ENCODE measurements at regions not wholly inside any gene's neighbourhood (a gene's known extent, or its start where the extent isn't known, plus 50 kb on each side); places are given as distances from the start of the nearest gene placed in this dataset.
"Not testable (repeated sequence)": the region's sequence is repeated elsewhere in the genome, so short reads cannot be mapped to it uniquely, and the experiment has no call there.

DNA sequence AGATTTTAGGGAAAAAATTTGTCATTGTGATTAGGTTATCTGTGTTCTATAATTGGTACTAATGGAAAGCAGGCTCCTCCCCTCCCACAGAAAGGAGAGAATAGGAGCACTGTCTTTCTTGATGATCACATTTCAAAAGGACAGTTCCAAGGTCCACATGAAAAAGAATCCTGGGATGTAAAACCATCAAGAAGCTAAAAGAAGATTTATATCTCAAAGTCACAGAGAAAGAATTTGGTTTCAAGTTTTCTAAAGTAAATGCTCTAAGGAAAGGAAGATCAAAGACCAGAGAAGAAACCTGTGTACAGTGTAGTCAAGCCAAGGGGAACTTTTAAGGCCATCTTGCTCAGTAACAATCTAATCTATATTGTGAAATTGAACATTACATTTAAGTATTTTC, 652.7 kb upstream of the HS3ST5 start:
- Mint-ChIP-seq H3K36me3 (no peaks in the 10 kb centered on the region), H3K4me1 (no peaks in the 10 kb centered on the region), H3K4me3 (no peak overlapping the region), H3K27ac (no peak overlapping the region), H3K9me3 (peaks cover 0 to 13% (median 2%) of the 10 kb centered on the region in 9 donors), H3K27me3 (no peaks in the 10 kb centered on the region)
- no peak for ATAC-seq
- no peak for DNase-seq
- POLR2A ChIA-PET: no interaction called here

DNA sequence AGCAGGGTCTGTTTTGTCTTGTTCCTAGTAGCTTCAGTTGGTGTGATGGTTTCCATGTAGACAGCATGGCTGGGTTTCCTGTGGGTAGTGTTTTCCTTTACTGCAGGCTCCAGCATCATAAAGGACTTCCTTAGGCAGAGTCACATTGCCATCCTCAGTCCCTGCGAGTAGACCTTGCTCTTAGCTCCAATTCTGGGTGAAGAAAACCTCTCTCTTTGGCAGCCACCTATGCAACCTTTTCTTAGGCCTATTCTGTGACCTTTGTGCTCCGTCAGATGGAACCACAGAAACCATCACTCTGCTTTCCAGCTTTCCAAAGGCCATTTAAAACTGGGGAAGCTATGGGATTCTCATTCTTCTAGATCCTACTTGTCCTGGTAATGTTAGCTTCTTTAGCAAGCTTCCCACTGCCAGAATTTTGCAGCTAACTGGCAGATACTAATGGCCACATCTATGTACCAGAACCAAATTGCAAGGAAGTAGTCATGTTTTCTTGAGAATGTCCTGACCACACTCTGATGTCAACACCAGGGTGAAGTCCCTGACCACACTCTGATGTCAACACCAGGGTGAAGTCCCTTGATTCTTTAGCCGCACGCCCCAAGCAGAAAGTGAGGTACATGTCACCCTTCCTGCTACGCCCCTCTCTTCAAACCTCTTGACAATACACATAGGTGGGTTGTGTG, 646.6 kb upstream of the HS3ST5 start:
- POLR2A ChIA-PET: no interaction called here
- no peak for ATAC-seq
- H3K27me3 Mint-ChIP-seq: no peaks in the 10 kb centered on the region
- no peak overlapping the region for H3K4me3 Mint-ChIP-seq
- H3K9me3 Mint-ChIP-seq: peaks cover 0 to 13% (median 4%) of the 10 kb centered on the region in 9 donors
- no peak overlapping the region for H3K27ac Mint-ChIP-seq
- H3K36me3 Mint-ChIP-seq: no peaks in the 10 kb centered on the region
- no peaks in the 10 kb centered on the region for H3K4me1 Mint-ChIP-seq
- no peak for DNase-seq

DNA sequence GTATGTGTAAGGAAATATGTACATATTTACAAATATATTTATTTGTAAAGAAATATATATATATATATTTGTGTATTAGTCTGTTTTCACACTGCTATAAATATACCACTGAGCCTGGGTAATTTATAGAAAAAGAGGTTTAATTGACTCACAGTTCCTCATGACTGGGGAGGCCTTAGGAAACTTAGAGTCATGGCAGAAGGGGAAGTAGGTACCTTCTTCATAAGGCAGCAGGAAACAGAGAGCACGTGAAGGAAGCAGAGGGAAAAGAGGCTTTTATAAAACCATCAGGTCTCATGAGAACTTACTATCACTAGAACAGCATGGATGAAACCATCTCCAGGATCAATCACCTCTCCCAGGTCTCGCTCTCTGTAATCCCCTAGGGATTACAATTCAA, 644.5 kb upstream of the HS3ST5 start:
- H3K9me3 Mint-ChIP-seq: peaks cover 0 to 21% (median 4%) of the 10 kb centered on the region in 9 donors
- no peak overlapping the region for H3K27ac Mint-ChIP-seq
- POLR2A ChIA-PET: no interaction called here
- H3K36me3 Mint-ChIP-seq: no peaks in the 10 kb centered on the region
- H3K4me3 Mint-ChIP-seq: no peak overlapping the region
- ATAC-seq (no peak), DNase-seq (no peak)
- no peaks in the 10 kb centered on the region for H3K27me3 Mint-ChIP-seq
- H3K4me1 Mint-ChIP-seq: no peaks in the 10 kb centered on the region

DNA sequence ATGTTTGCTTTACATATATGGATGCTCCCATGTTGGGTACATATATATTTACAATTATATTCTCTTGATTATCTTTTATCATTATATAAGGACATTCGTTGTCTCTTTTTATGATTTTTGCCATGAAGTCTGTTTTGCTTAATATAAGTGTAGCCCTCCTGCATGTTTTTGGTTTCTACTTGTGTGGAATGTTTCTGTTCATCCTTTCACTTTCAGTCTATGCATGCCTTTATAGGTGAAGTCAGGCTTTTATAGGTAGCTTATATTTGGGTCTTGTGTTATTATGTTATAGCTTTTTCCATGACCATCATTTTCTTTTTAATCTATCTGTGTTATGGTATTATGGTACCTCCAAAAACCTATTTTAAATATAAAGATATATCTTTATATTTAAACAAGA, 612.5 kb upstream of the HS3ST5 start:
- Mint-ChIP-seq H3K27me3 (no peaks in the 10 kb centered on the region), H3K9me3 (peaks cover 0 to 35% (median 7%) of the 10 kb centered on the region in 9 donors), H3K4me1 (no peaks in the 10 kb centered on the region), H3K27ac (no peak overlapping the region), H3K4me3 (no peak overlapping the region), H3K36me3 (no peaks in the 10 kb centered on the region)
- POLR2A ChIA-PET: no interaction called here
- no peak for ATAC-seq
- no peak for DNase-seq

DNA sequence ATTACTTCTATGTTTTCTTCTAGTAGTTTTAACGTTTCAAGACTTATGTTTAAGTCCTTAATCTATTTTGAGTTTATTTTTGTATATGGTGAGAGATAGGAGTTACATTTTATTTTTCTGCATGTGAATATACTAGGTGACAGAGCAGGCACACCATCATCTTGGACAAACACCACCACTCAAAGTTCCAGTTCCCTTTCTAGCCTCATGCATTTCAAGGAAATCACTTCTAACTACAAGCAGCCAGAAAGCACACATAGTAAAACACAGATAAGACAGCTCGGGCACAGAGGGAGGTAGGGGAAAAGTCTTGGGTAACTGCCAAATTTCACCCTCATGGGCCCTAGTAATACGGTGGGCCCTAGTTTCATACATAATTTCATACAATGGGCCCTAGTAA, 609.4 kb upstream of the HS3ST5 start:
- ATAC-seq: no peak

DNA sequence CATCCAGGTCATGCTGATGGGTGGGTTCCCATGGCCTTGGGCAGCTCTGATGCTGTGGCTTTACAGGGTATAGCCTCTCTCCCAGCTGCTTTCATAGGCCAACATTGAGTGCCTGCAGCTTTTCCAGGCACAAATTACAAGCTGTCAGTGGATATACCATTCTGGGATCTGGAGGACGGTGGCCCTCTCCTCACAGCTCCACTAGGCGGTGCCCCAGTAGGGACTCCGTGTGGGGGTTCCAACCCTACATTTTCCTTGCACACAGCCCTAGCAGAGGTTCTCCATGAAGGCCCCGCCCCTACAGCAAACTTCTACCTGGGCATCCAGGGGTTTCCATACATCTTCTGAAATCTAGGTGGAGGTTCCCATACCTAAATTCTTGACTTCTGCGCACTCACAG, 602.6 kb upstream of the HS3ST5 start:
- H3K4me1 Mint-ChIP-seq: no peaks in the 10 kb centered on the region
- no peaks in the 10 kb centered on the region for H3K27me3 Mint-ChIP-seq
- ATAC-seq: no peak
- no peaks in the 10 kb centered on the region for H3K36me3 Mint-ChIP-seq
- H3K27ac Mint-ChIP-seq: no peak overlapping the region
- H3K9me3 Mint-ChIP-seq: peaks cover 0 to 23% (median 9%) of the 10 kb centered on the region in 9 donors
- H3K4me3 Mint-ChIP-seq: no peak overlapping the region
- DNase-seq: no peak
- POLR2A ChIA-PET: no interaction called here

More for the DNA sequence above, 609.4 kb upstream of the HS3ST5 start:
- peaks cover 0 to 35% (median 3%) of the 10 kb centered on the region in 9 donors for H3K9me3 Mint-ChIP-seq
- H3K27me3 Mint-ChIP-seq: no peaks in the 10 kb centered on the region
- no peak overlapping the region for H3K27ac Mint-ChIP-seq
- POLR2A ChIA-PET: no interaction called here
- no peak for DNase-seq
- no peaks in the 10 kb centered on the region for H3K4me1 Mint-ChIP-seq
- H3K4me3 Mint-ChIP-seq: no peak overlapping the region
- no peaks in the 10 kb centered on the region for H3K36me3 Mint-ChIP-seq

DNA sequence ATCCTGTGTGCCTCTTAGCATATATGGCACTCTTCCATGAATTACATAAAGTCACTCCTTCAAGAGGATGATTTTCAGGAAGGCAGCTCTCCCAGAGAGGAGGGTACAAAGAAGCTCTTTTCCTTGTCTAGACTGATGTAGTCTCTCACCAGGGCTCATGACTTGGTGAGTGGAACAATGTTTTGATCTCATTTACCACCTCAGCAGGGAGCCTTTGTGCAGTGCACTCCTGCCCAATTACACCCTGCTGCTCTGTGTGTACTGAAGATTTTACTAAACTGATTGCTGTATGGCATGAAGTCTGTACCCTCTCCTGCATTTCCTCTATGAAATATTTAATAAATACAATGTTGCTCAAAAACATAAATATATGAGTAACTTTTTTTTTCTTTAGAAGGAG, 598.3 kb upstream of the HS3ST5 start:
- DNase-seq (no peak), ATAC-seq (no peak)
- POLR2A ChIA-PET: no interaction called here
- peaks cover 0 to 14% (median 7%) of the 10 kb centered on the region in 9 donors for H3K9me3 Mint-ChIP-seq
- H3K36me3 Mint-ChIP-seq: no peaks in the 10 kb centered on the region
- H3K4me1 Mint-ChIP-seq: no peaks in the 10 kb centered on the region
- no peak overlapping the region for H3K27ac Mint-ChIP-seq
- no peak overlapping the region for H3K4me3 Mint-ChIP-seq
- no peaks in the 10 kb centered on the region for H3K27me3 Mint-ChIP-seq

DNA sequence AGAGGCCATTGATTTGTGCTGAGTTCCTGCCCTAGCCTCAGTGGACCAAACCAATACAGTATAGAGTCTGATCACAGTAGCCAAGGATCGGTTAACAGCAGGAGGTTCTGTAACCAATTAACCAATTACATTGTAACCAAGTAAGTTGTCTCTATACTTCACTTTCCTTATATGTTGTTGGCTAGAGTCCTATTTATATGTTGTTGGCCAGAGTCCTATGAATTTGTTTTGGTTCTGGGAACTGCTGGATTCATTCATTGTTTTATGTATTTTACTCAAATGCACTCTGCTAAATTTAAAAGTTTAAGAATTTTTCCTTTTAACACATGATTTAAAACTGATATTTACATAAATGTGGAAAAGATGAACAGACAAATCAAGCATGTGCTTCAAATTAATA, 597.4 kb upstream of the HS3ST5 start:
- Mint-ChIP-seq H3K9me3 (peaks cover 0 to 13% (median 6%) of the 10 kb centered on the region in 9 donors), H3K27ac (no peak overlapping the region), H3K4me1 (no peaks in the 10 kb centered on the region), H3K27me3 (no peaks in the 10 kb centered on the region), H3K36me3 (no peaks in the 10 kb centered on the region), H3K4me3 (no peak overlapping the region)
- no peak for ATAC-seq
- POLR2A ChIA-PET: no interaction called here
- no peak for DNase-seq

DNA sequence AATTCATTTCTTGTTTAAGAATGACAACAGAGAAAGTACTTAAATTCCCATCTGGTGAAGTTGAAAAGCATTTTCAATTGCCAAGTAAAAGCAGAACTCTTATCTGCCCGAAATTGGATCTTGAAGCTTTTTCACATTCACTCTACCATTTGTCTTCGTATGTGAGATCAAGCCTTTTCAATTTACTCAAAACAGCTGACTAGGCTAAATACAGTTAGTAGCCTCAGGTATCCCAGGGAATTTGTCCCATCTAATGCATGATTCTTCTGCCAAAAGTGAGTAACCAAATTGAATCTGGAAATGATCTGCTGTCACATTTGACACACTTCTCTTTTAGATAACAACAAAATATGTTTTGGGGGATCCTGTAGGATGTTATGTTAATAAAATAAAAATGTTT, 596.8 kb upstream of the HS3ST5 start:
- DNase-seq (no peak), ATAC-seq (no peak)
- H3K9me3 Mint-ChIP-seq: peaks cover 0 to 13% (median 6%) of the 10 kb centered on the region in 9 donors
- POLR2A ChIA-PET: no interaction called here
- H3K27ac Mint-ChIP-seq: no peak overlapping the region
- H3K4me1 Mint-ChIP-seq: no peaks in the 10 kb centered on the region
- no peaks in the 10 kb centered on the region for H3K27me3 Mint-ChIP-seq
- no peaks in the 10 kb centered on the region for H3K36me3 Mint-ChIP-seq
- H3K4me3 Mint-ChIP-seq: no peak overlapping the region

DNA sequence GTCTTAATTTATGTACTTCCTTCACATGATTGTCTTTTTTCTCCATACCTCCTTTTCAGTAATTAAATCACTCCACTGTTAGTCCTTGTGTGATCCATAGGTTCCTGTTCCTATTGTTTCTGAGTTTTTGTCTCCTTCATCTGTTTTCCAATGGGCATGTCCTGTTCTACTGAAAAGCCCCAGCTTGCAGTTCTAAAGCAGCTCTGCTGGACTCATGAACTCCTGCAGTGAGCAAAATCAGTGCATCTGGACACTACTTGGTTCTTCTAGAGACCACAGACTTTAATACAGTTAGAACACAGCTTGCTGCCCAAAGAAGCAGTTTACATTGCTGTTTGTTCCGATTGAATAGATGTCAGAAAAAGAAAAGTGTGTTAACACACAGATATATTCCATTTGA, 593.3 kb upstream of the HS3ST5 start:
- DNase-seq (no peak), ATAC-seq (no peak)
- Mint-ChIP-seq H3K27ac (no peak overlapping the region), H3K36me3 (no peaks in the 10 kb centered on the region), H3K4me3 (no peak overlapping the region), H3K4me1 (no peaks in the 10 kb centered on the region), H3K27me3 (no peaks in the 10 kb centered on the region), H3K9me3 (peaks cover 2 to 29% (median 7%) of the 10 kb centered on the region in 9 donors)
- POLR2A ChIA-PET: no interaction called here

DNA sequence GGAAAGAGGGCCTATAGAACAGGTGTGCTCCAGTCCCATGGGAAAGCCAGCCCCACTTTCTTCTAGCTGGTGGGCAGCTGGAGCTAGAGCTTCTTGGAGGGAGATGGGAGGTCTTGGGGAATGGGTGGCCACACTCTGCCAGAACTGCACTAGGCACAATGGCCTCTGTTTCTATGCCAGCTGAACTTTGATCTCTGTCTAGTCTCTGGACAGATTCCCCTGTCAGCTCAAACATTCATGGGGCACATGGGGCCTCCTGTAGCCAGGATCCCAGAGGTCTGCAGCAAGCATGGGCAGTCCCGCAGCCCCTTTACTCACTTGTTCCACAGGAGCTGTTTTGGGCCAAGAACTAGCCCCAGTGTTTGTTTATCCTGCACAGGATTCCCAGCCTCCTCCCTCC, 591.3 kb upstream of the HS3ST5 start:
- Mint-ChIP-seq H3K4me3 (no peak overlapping the region), H3K4me1 (no peaks in the 10 kb centered on the region), H3K27ac (no peak overlapping the region), H3K27me3 (no peaks in the 10 kb centered on the region), H3K36me3 (no peaks in the 10 kb centered on the region), H3K9me3 (peaks cover 2 to 43% (median 8%) of the 10 kb centered on the region in 9 donors)
- POLR2A ChIA-PET: no interaction called here
- no peak for ATAC-seq
- no peak for DNase-seq

DNA sequence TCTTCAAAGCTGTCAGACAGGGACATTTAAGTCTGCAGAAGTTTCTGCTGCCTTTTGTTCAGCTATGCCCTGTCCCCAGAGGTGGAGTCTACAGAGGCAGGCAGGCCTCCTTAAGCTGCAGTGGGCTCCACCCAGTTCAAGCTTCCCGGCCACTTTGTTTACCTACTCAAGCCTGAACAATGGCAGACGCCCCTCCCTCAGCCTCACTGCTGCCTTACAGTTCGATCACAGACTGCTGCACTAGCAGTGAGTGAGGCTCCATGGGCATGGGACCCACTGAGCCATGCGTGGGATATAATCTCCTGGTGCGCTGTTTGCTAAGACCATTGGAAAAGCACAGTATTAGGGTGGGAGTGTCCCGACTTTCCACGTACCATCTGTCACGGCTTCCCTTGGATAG, 585.9 kb upstream of the HS3ST5 start:
- peaks cover 2 to 61% (median 16%) of the 10 kb centered on the region in 9 donors for H3K9me3 Mint-ChIP-seq
- POLR2A ChIA-PET, ATAC-seq, H3K27ac Mint-ChIP-seq, H3K36me3 Mint-ChIP-seq, DNase-seq, H3K27me3 Mint-ChIP-seq, H3K4me1 Mint-ChIP-seq, H3K4me3 Mint-ChIP-seq: not testable (repeated sequence)

DNA sequence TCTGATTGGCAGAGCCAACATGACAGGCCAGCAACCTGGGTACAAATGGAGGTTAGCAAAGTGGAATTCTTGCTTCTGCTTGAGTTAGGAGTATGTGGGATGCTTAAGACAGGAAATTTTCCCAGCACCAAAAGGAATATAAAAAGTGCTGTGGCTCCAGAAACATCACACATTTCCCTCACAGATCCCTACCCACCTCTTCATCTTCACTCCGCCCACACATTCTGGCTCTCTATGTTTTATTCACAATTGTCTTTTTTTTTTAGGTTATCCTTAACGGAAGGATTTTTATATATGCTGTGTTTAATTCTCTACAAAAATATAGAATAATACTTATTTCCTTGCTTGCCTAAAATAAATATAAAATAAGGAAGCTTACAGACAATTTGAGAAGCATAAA, 563.3 kb upstream of the HS3ST5 start:
- POLR2A ChIA-PET: no interaction called here
- no peak overlapping the region for H3K27ac Mint-ChIP-seq
- no peak for DNase-seq
- peaks cover 0 to 22% (median 13%) of the 10 kb centered on the region in 9 donors for H3K9me3 Mint-ChIP-seq
- H3K27me3 Mint-ChIP-seq: no peaks in the 10 kb centered on the region
- H3K4me1 Mint-ChIP-seq: no peaks in the 10 kb centered on the region
- H3K4me3 Mint-ChIP-seq: no peak overlapping the region
- no peaks in the 10 kb centered on the region for H3K36me3 Mint-ChIP-seq
- ATAC-seq: no peak

DNA sequence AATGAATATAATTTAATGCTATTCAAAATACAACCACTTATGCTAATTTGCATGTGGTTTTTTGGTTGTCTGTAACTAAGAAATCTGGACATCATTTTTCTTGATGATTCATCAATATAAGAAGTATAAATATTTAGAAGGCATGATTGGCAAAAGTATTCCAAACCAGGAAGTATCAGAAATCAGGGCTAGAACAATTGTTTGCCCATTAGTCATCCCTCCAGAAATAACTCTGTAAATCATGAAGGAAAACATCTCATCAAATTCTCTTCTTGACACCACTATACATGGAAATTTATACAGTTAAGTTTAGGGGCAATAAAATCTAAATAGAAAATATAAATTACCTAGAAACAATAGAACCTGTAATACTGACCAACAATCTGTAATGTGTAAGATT, 554.7 kb upstream of the HS3ST5 start:
- ATAC-seq: no peak
- Mint-ChIP-seq H3K4me1 (no peaks in the 10 kb centered on the region), H3K9me3 (peaks cover 0 to 27% (median 12%) of the 10 kb centered on the region in 9 donors), H3K27me3 (no peaks in the 10 kb centered on the region), H3K36me3 (no peaks in the 10 kb centered on the region), H3K27ac (no peak overlapping the region), H3K4me3 (no peak overlapping the region)
- no peak for DNase-seq
- POLR2A ChIA-PET: no interaction called here
